DND-41 (cell line): ENCODE measurements at regions not wholly inside any gene's neighbourhood (a gene's known extent, or its start where the extent isn't known, plus 50 kb on each side); places are given as distances from the start of the nearest gene placed in this dataset.

Source experiments
- ATAC-seq: fragments of 200-7000 bp; cut with Tn5 transposase; 3 replicates; pipeline ENCODE4 v1.9.1; 2021; ENCODE audit warnings: low read depth; ENCODE audit not compliant: insufficient read depth
- DNase-seq: peaks from one replicate; pipeline ENCODE4 v3.0.0-alpha.2; 2020
- H2AFZ ChIP-seq: 2 replicates; pipeline ENCODE4 v1.6.0; 2012; ENCODE audit warnings: low read depth, low read length
- H3K27ac ChIP-seq: 2 replicates; pipeline ENCODE4 v1.5.1; 2012; ENCODE audit warnings: low read length, inconsistent platforms
- H3K27me3 ChIP-seq: fragments of 200-600 bp; sonication (generic); 2 replicates; pipeline ENCODE4 v1.6.0; 2012; ENCODE audit warnings: low read length, mild to moderate bottlenecking, inconsistent platforms; ENCODE audit not compliant: insufficient read depth, poor library complexity
- H3K36me3 ChIP-seq: 2 replicates; pipeline ENCODE4 v1.5.1; 2012; ENCODE audit warnings: low read length, inconsistent platforms; ENCODE audit not compliant: insufficient read depth
- H3K4me1 ChIP-seq: 2 replicates; pipeline ENCODE4 v1.5.1; 2012; ENCODE audit warnings: mild to moderate bottlenecking, low read length; ENCODE audit not compliant: insufficient read depth
- H3K4me2 ChIP-seq: 2 replicates; pipeline ENCODE4 v1.6.0; 2012; ENCODE audit warnings: mild to moderate bottlenecking, moderate library complexity, low read length, inconsistent platforms; ENCODE audit not compliant: insufficient read depth
- H3K4me3 ChIP-seq, 2 experiments: fragments of 200-600 bp in 1 of 2; shearing (Covaris generic) in 1 of 2; 2 replicates each; pipeline ENCODE4 v1.5.1; 2012 to 2016; ENCODE audit warnings: inconsistent platforms in 2 of 2, low read length in 2 of 2, mild to moderate bottlenecking in 2 of 2, low read depth in 1 of 2, moderate library complexity in 1 of 2
- H3K79me2 ChIP-seq: 2 replicates; pipeline ENCODE4 v1.6.0; 2012; ENCODE audit warnings: low read length, inconsistent platforms; ENCODE audit not compliant: insufficient read depth
- H3K9ac ChIP-seq: 2 replicates; pipeline ENCODE4 v1.6.0; 2012; ENCODE audit warnings: low read depth, mild to moderate bottlenecking, inconsistent platforms, low read length, moderate library complexity
- H3K9me3 ChIP-seq: 2 replicates; pipeline ENCODE4 v1.5.1; 2012; ENCODE audit warnings: low read length, moderate library complexity, mild to moderate bottlenecking, inconsistent platforms; ENCODE audit not compliant: insufficient read depth, severe bottlenecking
- H4K20me1 ChIP-seq: 2 replicates; pipeline ENCODE4 v1.6.0; 2012; ENCODE audit warnings: low read length; ENCODE audit not compliant: insufficient read depth
- EZH2 ChIP-seq: IDR thresholded peaks from 3 replicates; pipeline ENCODE4 v1.6.1; 2012; ENCODE audit warnings: borderline replicate concordance, low read depth, mild to moderate bottlenecking, moderate library complexity, low read length, inconsistent platforms; ENCODE audit not compliant: severe bottlenecking
- TF ChIP-seq, protein P1 (sequence below): IDR thresholded peaks from 2 replicates; pipeline ENCODE4 v1.5.1; 2012; ENCODE audit warnings: borderline replicate concordance, low read length, moderate library complexity, mild to moderate bottlenecking; ENCODE audit not compliant: poor library complexity, severe bottlenecking; ENCODE audit errors: extremely low read depth

DNA sequence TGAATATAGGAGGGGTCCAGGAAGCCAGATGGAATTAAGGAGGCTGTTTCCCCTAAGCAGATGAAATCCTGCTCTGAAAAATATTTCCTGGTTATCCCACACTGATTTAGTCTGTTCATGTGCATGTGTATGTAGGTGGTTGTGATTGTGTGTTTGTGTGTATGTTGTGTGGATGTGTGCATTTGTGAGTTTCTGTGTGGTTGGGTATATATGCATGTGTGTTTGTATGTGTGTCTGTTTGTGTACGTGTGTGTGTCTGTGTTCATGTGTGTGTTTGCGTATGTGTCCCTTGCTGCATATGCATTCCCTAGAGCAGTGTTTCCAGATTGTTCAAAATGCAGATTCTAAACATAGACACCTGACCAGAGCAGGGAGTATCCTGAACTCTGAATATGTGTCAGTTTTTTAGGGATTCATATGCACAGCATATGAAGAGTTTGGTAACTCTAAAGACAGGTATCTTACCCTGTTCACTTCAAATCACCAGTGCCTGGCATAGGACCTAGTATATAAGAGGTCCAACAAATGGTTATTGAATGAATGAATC lies 239.8 kb downstream of the MAFB start:
- Histone ChIP-seq H3K27me3 (peaks cover 34% of the 10 kb centered on the region), H3K9me3 (no peaks in the 10 kb centered on the region), H3K9ac (no peak overlapping the region), H2AFZ (no peak overlapping the region), H3K27ac (no peak overlapping the region), H3K79me2 (no peaks in the 10 kb centered on the region), H4K20me1 (no peaks in the 10 kb centered on the region), H3K36me3 (no peaks in the 10 kb centered on the region), H3K4me3 (no peak overlapping the region), H3K4me1 (no peaks in the 10 kb centered on the region), H3K4me2 (no peak overlapping the region)
- no peak for DNase-seq
- no peak for ATAC-seq
- TF ChIP-seq, protein P1, sequence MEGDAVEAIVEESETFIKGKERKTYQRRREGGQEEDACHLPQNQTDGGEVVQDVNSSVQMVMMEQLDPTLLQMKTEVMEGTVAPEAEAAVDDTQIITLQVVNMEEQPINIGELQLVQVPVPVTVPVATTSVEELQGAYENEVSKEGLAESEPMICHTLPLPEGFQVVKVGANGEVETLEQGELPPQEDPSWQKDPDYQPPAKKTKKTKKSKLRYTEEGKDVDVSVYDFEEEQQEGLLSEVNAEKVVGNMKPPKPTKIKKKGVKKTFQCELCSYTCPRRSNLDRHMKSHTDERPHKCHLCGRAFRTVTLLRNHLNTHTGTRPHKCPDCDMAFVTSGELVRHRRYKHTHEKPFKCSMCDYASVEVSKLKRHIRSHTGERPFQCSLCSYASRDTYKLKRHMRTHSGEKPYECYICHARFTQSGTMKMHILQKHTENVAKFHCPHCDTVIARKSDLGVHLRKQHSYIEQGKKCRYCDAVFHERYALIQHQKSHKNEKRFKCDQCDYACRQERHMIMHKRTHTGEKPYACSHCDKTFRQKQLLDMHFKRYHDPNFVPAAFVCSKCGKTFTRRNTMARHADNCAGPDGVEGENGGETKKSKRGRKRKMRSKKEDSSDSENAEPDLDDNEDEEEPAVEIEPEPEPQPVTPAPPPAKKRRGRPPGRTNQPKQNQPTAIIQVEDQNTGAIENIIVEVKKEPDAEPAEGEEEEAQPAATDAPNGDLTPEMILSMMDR = no peak
- no peak for TF ChIP-seq EZH2

DNA sequence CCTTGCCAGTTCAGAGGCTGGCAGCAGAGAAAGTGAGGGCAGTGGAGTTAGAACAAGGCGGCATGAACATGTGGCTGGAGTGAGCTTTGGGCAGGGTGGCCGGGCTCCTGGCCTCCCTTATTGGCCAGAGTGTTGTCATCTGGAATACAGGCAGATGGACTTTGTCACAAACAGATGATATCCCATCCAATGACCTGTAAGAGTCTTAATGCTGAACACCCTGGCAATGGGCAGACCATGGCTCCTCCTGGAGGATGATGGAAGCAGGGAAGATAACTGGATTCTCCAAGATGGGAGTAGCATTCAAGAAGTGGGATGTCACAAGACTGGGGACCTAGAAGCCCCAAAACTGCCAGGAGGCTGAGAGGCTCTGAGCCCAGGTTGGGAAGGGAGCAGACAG lies 242.1 kb downstream of the MAFB start:
- Histone ChIP-seq H2AFZ (no peak overlapping the region), H3K4me1 (no peaks in the 10 kb centered on the region), H3K4me3 (no peak overlapping the region), H3K36me3 (no peaks in the 10 kb centered on the region), H4K20me1 (no peaks in the 10 kb centered on the region), H3K27me3 (peaks cover 37% of the 10 kb centered on the region), H3K9ac (no peak overlapping the region), H3K79me2 (no peaks in the 10 kb centered on the region), H3K4me2 (no peak overlapping the region), H3K9me3 (no peaks in the 10 kb centered on the region), H3K27ac (no peak overlapping the region)
- ATAC-seq = no peak
- DNase-seq = no peak
- no peak for TF ChIP-seq EZH2
- TF ChIP-seq, protein P1 = no peak

DNA sequence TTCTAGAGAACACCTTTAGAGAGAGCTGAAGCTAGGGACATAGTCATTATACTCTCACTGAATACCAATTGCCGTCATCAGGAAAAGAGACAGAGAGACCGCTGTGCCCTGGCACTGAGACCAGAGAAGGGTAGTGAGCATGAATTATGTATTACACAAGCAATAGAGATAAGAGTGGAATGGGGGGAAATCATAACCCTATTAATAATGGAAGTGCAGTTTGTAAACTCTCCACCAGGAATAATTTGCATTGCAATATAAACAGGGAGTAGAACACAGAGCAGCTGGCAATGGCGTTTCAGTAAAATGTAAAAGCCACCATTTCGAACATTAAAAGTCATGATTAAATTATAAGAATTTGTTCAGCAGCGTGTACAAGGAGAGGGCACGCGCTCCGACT lies 244.5 kb downstream of the MAFB start:
- no peaks in the 10 kb centered on the region for H3K4me1 ChIP-seq
- no peaks in the 10 kb centered on the region for H3K79me2 ChIP-seq
- H2AFZ ChIP-seq = no peak overlapping the region
- TF ChIP-seq EZH2 = no peak
- TF ChIP-seq, protein P1 = no peak
- no peak for ATAC-seq
- H3K9ac ChIP-seq = no peak overlapping the region
- no peaks in the 10 kb centered on the region for H4K20me1 ChIP-seq
- no peaks in the 10 kb centered on the region for H3K9me3 ChIP-seq
- H3K36me3 ChIP-seq = no peaks in the 10 kb centered on the region
- no peak overlapping the region for H3K4me2 ChIP-seq
- peaks cover 25% of the 10 kb centered on the region for H3K27me3 ChIP-seq
- no peak for DNase-seq
- H3K27ac ChIP-seq = no peak overlapping the region
- no peak overlapping the region for H3K4me3 ChIP-seq

DNA sequence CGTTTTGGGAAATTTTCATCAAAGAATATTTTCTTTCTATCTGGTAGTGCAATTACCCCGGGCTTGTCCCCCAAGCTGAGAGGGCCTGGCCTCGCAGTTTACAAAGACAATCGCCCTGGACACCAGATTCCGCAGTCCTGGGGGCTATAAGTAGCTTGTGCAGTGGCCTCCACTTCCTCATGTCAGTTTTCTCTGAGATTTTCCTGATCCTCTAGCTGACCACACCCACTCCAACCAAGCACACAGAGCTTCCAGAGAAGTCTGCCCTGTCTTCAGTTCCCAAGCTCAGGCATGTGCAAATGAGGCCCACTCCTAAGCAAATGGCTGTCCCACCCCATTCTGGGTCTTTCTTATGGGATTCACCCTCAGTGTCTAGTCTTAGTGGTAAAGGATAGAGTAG lies 245.3 kb downstream of the MAFB start:
- Histone ChIP-seq H2AFZ (no peak overlapping the region), H3K9ac (no peak overlapping the region)
- DNase-seq = no peak

More for the DNA sequence above, 245.3 kb downstream of the MAFB start:
- H3K27ac ChIP-seq = no peak overlapping the region
- H3K4me1 ChIP-seq = no peaks in the 10 kb centered on the region
- TF ChIP-seq, protein P1 = no peak
- TF ChIP-seq EZH2 = no peak
- peaks cover 19% of the 10 kb centered on the region for H3K27me3 ChIP-seq
- no peak overlapping the region for H3K4me2 ChIP-seq
- H3K36me3 ChIP-seq = no peaks in the 10 kb centered on the region
- no peaks in the 10 kb centered on the region for H3K79me2 ChIP-seq
- ATAC-seq = no peak
- H4K20me1 ChIP-seq = no peaks in the 10 kb centered on the region
- H3K4me3 ChIP-seq = no peak overlapping the region
- H3K9me3 ChIP-seq = no peaks in the 10 kb centered on the region
